HEK293T (cell line): ENCODE measurements at regions not wholly inside any gene's neighbourhood (a gene's known extent, or its start where the extent isn't known, plus 50 kb on each side); places are given as distances from the start of the nearest gene placed in this dataset.

Experiments
- CTBP1 ChIP-seq: fragments of 450-650 bp; IDR thresholded peaks from 2 replicates; pipeline ENCODE4 v1.6.1; 2016; ENCODE audit warnings: borderline replicate concordance
- FOXM1 ChIP-seq: fragments of 450-650 bp; IDR thresholded peaks from 2 replicates; pipeline ENCODE4 v1.6.1; 2017; ENCODE audit warnings: mild to moderate bottlenecking, borderline replicate concordance
- HDGF ChIP-seq: fragments of 450-650 bp; IDR thresholded peaks from 2 replicates; pipeline ENCODE4 v1.6.1; 2017; ENCODE audit warnings: antibody characterized with exemption, borderline replicate concordance
- TF ChIP-seq, protein P1 (sequence below): fragments of 450-650 bp; IDR thresholded peaks from 2 replicates; pipeline ENCODE4 v1.6.1; 2016

DNA sequence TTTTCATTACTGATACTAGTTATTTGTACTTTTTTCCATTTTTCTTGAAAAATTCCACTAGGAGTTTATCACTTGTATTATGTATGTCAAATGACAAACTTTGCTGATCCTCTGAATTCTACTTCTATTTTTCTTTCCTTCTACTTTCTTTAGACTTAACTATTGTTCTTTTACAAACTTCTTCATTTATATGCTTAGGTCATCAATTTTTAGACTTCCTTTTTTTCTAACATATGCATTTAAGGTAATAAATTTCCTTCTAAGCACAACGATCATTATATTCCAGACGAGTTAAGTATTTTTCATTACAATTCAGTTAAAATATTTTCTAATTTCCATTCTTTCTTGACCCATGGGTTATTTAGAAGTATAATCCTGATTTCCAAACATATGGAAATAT lies 240.8 kb downstream of the NHLRC3 start:
- TF ChIP-seq HDGF (no peak), FOXM1 (no peak), CTBP1 (no peak)
- TF ChIP-seq, protein P1, sequence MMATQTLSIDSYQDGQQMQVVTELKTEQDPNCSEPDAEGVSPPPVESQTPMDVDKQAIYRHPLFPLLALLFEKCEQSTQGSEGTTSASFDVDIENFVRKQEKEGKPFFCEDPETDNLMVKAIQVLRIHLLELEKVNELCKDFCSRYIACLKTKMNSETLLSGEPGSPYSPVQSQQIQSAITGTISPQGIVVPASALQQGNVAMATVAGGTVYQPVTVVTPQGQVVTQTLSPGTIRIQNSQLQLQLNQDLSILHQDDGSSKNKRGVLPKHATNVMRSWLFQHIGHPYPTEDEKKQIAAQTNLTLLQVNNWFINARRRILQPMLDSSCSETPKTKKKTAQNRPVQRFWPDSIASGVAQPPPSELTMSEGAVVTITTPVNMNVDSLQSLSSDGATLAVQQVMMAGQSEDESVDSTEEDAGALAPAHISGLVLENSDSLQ = no peak
